Fibroblast of the aortic adventitia (primary cell): ENCODE measurements at regions not wholly inside any gene's neighbourhood (a gene's known extent, or its start where the extent isn't known, plus 50 kb on each side); places are given as distances from the start of the nearest gene placed in this dataset.

ENCODE experiments used
- DNase-seq: peaks from one replicate; pipeline ENCODE4 v3.0.0-alpha.2; 2010; ENCODE audit warnings: low read depth
- H3K4me3 ChIP-seq: 2 replicates; pipeline ENCODE4 v1.5.1; 2011; ENCODE audit warnings: low read depth, mild to moderate bottlenecking, control low read depth, low read length, moderate library complexity
- TF ChIP-seq, protein P1 (sequence below): IDR thresholded peaks from 2 replicates; pipeline ENCODE4 v1.5.1; 2011; ENCODE audit warnings: mild to moderate bottlenecking, low read length, control low read depth, inconsistent platforms; ENCODE audit not compliant: insufficient read depth

DNA sequence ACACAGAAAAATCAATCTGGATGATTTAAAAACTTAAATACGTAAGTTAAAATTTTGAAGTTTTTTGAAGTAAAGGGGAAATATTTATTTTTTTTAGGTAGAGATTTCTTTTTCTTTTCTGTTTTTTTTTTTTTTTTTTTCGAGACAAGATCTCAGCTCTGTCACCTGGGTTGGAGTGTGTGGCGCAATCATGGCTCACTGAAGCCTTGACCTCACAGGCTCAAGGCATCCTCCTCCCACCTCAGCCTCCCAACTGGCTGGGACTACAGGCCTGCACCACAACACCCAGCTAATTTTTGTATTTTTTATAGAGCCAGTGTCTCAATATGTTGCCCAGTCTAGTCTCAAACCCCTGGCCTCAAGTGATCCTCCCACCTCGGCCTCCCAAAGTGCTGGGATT, 120.4 kb upstream of the CLDN10 start:
- TF ChIP-seq, protein P1, sequence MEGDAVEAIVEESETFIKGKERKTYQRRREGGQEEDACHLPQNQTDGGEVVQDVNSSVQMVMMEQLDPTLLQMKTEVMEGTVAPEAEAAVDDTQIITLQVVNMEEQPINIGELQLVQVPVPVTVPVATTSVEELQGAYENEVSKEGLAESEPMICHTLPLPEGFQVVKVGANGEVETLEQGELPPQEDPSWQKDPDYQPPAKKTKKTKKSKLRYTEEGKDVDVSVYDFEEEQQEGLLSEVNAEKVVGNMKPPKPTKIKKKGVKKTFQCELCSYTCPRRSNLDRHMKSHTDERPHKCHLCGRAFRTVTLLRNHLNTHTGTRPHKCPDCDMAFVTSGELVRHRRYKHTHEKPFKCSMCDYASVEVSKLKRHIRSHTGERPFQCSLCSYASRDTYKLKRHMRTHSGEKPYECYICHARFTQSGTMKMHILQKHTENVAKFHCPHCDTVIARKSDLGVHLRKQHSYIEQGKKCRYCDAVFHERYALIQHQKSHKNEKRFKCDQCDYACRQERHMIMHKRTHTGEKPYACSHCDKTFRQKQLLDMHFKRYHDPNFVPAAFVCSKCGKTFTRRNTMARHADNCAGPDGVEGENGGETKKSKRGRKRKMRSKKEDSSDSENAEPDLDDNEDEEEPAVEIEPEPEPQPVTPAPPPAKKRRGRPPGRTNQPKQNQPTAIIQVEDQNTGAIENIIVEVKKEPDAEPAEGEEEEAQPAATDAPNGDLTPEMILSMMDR, result no peak
- DNase-seq, result no peak
- no peak overlapping the region for H3K4me3 ChIP-seq

DNA sequence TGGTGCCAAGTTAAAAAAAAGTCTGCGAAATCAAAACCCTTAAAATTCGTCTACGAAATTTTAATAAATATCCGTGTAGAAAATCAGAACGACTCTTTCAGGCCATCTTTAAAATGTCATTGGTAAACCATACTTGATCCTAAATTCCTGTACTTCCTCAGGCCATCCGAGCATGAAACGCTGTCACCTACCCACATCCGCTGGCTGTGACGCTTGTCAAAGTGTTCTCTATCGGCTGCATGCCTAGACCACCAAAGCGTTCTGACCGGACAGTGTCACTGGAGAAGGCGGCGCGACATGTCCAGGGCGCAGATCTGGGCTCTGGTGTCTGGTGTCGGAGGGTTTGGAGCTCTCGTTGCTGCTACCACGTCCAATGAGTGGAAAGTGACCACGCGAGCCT, 119.0 kb upstream of the CLDN10 start:
- H3K4me3 ChIP-seq, result no peak overlapping the region
- DNase-seq, result no peak
- TF ChIP-seq, protein P1, result no peak

DNA sequence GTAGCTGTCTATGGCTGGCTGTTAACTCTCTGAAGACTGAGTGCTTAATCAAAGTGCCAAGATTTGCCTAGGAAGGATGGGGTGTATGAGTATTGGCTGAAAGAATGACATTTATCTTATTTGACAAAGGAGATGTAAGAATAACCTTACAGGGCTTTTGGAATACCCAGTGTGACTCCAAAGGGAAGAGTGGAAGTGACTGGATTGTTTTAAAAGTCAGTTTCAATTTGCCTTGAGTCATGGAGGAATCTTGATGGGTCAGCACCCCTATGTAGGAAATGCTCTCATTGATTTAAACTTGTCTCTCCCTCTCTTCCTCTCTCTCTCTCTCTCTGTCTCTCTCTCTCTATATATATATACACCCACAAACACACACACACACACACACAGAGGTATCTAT, 118.4 kb upstream of the CLDN10 start:
- H3K4me3 ChIP-seq, result no peak overlapping the region
- no peak for DNase-seq
- TF ChIP-seq, protein P1, result no peak

DNA sequence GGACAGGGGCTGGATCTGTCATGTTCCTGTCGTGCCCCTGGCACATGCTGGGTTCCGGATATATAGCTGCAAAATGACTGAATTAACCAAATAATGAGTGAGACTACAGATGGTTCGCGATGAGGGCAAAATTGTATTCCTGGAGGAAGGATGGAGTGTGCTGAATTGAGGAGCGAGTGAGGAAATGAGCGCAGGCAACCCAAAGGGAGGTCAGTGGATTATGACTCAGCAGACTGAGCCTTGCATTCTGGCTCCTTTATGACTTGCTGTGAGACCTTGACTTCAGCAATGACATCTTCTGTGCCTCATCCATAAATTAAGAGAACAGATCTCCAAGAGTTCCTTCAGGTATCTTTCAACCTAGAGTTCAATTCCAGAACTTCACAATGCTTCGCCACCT, 115.0 kb upstream of the CLDN10 start:
- no peak overlapping the region for H3K4me3 ChIP-seq
- DNase-seq, result no peak
- TF ChIP-seq, protein P1, result no peak

DNA sequence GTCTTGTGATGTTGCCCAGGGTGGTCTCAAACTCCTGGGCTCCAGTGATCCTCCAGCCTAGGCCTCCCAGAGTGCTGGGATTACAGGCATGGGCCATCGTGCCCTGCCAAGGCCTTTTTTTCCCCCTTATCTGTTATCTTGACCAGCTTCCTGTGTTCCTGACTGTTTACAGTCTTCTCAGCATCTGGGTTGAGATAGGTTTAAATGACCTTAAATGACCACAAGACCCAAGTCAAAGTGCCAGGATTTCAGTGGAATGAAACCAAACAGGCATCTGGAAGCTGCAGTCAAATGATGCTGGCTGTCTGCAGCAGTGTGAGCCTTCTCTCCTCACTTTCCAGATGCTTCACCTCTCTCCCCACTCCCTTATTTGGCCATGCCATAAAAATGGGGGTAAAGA, 114.2 kb upstream of the CLDN10 start:
- no peak overlapping the region for H3K4me3 ChIP-seq
- DNase-seq, result peak; percentile 25

DNA sequence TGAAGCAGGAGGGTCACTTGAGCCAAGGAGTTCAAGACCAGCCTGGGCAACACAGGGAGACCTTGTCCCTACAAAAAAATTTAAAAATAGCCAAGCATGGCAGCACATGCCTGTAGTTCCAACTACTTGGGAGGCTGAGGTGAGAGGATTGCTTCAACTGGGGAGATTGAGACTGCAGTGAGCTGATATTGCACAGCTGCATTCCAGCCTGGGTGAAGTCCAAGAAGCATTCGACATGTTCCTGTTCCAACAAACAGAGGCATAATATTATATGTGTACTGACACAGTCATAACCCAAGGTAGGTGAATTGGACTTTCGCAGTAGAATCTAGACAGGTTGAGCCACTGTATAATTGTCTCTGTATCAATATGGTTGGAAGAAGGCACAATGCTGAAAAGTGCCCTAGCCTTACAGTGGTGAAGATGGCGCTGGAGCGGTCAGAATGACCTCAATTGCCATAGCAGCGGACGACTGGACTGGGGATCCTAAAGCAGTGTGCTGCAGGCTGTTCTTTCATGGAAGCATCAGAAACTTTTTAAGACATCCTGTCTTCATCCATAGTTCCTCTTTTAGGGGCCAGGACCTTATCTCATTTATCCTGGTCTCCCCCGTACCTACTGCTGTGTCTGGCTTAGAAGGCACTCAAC, 112.0 kb upstream of the CLDN10 start:
- no peak for DNase-seq
- TF ChIP-seq, protein P1, result no peak
- no peak overlapping the region for H3K4me3 ChIP-seq

More for the DNA sequence above, 114.2 kb upstream of the CLDN10 start:
- TF ChIP-seq, protein P1, result no peak

DNA sequence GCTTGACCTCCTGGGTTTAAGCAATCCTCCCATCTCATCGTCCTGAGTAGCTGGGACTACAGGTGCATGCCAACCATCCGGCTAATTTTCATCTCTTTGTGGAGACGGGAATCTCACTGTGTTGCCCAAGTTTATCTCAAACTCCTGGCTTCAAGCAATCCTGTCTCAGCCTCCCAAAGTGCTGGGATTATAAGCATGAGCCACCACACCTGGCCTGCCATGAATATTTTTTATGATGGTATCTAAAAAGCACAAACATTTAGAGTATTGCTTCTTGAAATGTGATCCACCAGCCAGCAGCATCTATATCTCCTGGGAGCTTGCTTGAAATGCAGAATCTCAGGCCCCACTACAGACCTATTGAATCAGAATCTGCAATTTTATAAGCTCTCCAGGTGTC, 111.2 kb upstream of the CLDN10 start:
- H3K4me3 ChIP-seq, result no peak overlapping the region
- DNase-seq, result no peak
- TF ChIP-seq, protein P1, result no peak
